Natural killer cell (primary cell): ENCODE measurements at regions not wholly inside any gene's neighbourhood (a gene's known extent, or its start where the extent isn't known, plus 50 kb on each side); places are given as distances from the start of the nearest gene placed in this dataset.
A peak's percentile ranks its signal among the peaks of the same experiment; 100 is the strongest.

ENCODE experiments used
- ATAC-seq, 3 donors: fragments of 150-1000 bp in 2 of 3; fragments of 200-7000 bp in 1 of 3; cut with Tn5 transposase; 1 replicate in 1 of 3; 2 replicates in 2 of 3; pipeline ENCODE4 v1.10.0; 2021; ENCODE audit warnings: mild to moderate bottlenecking in 2 of 3, moderate library complexity in 2 of 3
- DNase-seq, 2 donors: peaks; one replicate each; pipeline versions ENCODE4 v3.0.0 to v3.0.0-alpha.2; 2013 to 2021; ENCODE audit warnings: mixed read lengths in 1 of 2
- H3K27ac ChIP-seq: one replicate; pipeline ENCODE4 v1.5.1; 2013; ENCODE audit warnings: mild to moderate bottlenecking, low read length
- H3K27me3 ChIP-seq: one replicate; pipeline ENCODE4 v1.6.1; 2013; ENCODE audit warnings: low read length; ENCODE audit not compliant: control insufficient read depth, insufficient read depth
- H3K36me3 ChIP-seq: one replicate; pipeline ENCODE4 v1.6.1; 2013; ENCODE audit warnings: low read length; ENCODE audit not compliant: control insufficient read depth, insufficient read depth
- H3K4me1 ChIP-seq: one replicate; pipeline ENCODE4 v1.6.1; 2013; ENCODE audit warnings: low read length; ENCODE audit not compliant: control insufficient read depth, insufficient read depth
- H3K4me3 ChIP-seq: one replicate; pipeline ENCODE4 v1.5.1; 2013; ENCODE audit warnings: low read length
- H3K9me3 ChIP-seq: one replicate; pipeline ENCODE4 v1.6.1; 2013; ENCODE audit warnings: low read length; ENCODE audit not compliant: control insufficient read depth, insufficient read depth
- H3K27ac Mint-ChIP-seq, 2 donors: one replicate each; pipeline ENCODE4 v1.8.0; 2022; ENCODE audit warnings: mild to moderate bottlenecking in 2 of 2, mixed read lengths in 2 of 2, moderate library complexity in 1 of 2
- H3K27me3 Mint-ChIP-seq, 2 donors: one replicate each; pipeline ENCODE4 v1.8.0; 2022; ENCODE audit warnings: low read depth in 2 of 2, mixed read lengths in 2 of 2
- H3K36me3 Mint-ChIP-seq: one replicate; pipeline ENCODE4 v1.8.0; 2022; ENCODE audit warnings: mixed read lengths
- H3K4me1 Mint-ChIP-seq, 2 donors: one replicate each; pipeline ENCODE4 v1.8.0; 2022; ENCODE audit warnings: mixed read lengths in 2 of 2
- H3K4me3 Mint-ChIP-seq: one replicate; pipeline ENCODE4 v1.8.0; 2022; ENCODE audit warnings: mild to moderate bottlenecking, moderate library complexity, mixed read lengths
- H3K9me3 Mint-ChIP-seq, 2 donors: one replicate each; pipeline ENCODE4 v1.8.0; 2022; ENCODE audit warnings: mixed read lengths in 2 of 2
- CTCF ChIP-seq: fragments of 200-600 bp; IDR thresholded peaks from one replicate; pipeline ENCODE4 v1.8.0; 2022; ENCODE audit warnings: antibody characterized with exemption
- WGBS: methylation state at CpG from one replicate; pipeline ENCODE4 v1.1.7; 2013; ENCODE audit warnings: missing lambda C conversion rate; ENCODE audit not compliant: insufficient coverage; 5-methylcytosine and 5-hydroxymethylcytosine counted together
- intact Hi-C: fragments of 100-400 bp; cut with micrococcal nuclease; formaldehyde crosslinking; loops from one replicate; pipeline ENCODE4 v1.14.2; 2022

GRCh38 chr2:469514-469913, 181.6 kb upstream of the ALKAL2 start:
- 97% methylated on average over 16 of the region's 16 CpGs for WGBS
- Mint-ChIP-seq H3K27me3 (peaks cover 33 to 55% of the 10 kb centered on the region in 2 donors), H3K27ac (no peak overlapping the region), H3K36me3 (peaks cover 12% of the 10 kb centered on the region), H3K9me3 (peaks cover 2 to 10% of the 10 kb centered on the region in 2 donors), H3K4me1 (peaks cover 11 to 19% of the 10 kb centered on the region in 2 donors), H3K4me3 (no peak overlapping the region)
- no peaks in the 10 kb centered on the region for H3K36me3 ChIP-seq
- no peak for ATAC-seq
- DNase-seq: no peak
- H3K27me3 ChIP-seq: peaks cover 21% of the 10 kb centered on the region
- H3K4me3 ChIP-seq: no peak overlapping the region
- no peak for TF ChIP-seq CTCF
- H3K4me1 ChIP-seq: peaks cover 13% of the 10 kb centered on the region
- H3K27ac ChIP-seq: no peak overlapping the region
- intact Hi-C loops: no loop called here
- peaks cover 4% of the 10 kb centered on the region for H3K9me3 ChIP-seq

GRCh38 chr2:468648-469336, 180.9 kb upstream of the ALKAL2 start:
- no peak overlapping the region for H3K4me3 ChIP-seq
- H3K27me3 ChIP-seq: peaks cover 21% of the 10 kb centered on the region
- peaks cover 37 to 59% of the 10 kb centered on the region in 2 donors for H3K27me3 Mint-ChIP-seq

GRCh38 chr2:467892-468647, 180.2 kb upstream of the ALKAL2 start:
- 5% methylated on average over 69 of the region's 69 CpGs for WGBS
- peaks cover 37 to 59% of the 10 kb centered on the region in 2 donors for H3K27me3 Mint-ChIP-seq
- intact Hi-C loops: no loop called here
- H3K4me1 ChIP-seq: peaks cover 10% of the 10 kb centered on the region
- peaks cover 21% of the 10 kb centered on the region for H3K27me3 ChIP-seq
- H3K4me3 ChIP-seq: no peak overlapping the region
- no peaks in the 10 kb centered on the region for H3K9me3 ChIP-seq
- no peak for TF ChIP-seq CTCF
- no peak for ATAC-seq
- peaks cover 2 to 5% of the 10 kb centered on the region in 2 donors for H3K9me3 Mint-ChIP-seq
- peak overlapping the region; percentile 58 for H3K4me3 Mint-ChIP-seq
- no peak for DNase-seq
- no peak overlapping the region for H3K27ac Mint-ChIP-seq
- H3K4me1 Mint-ChIP-seq: peaks cover 6 to 9% of the 10 kb centered on the region in 2 donors
- no peaks in the 10 kb centered on the region for H3K36me3 ChIP-seq
- H3K27ac ChIP-seq: no peak overlapping the region
- peaks cover 7% of the 10 kb centered on the region for H3K36me3 Mint-ChIP-seq

More at GRCh38 chr2:468648-469336, 180.9 kb upstream of the ALKAL2 start:
- Mint-ChIP-seq H3K36me3 (peaks cover 12% of the 10 kb centered on the region), H3K9me3 (peaks cover 2 to 10% of the 10 kb centered on the region in 2 donors), H3K4me1 (peaks cover 6 to 12% of the 10 kb centered on the region in 2 donors), H3K27ac (no peak overlapping the region), H3K4me3 (no peak overlapping the region)
- Histone ChIP-seq H3K4me1 (peaks cover 11% of the 10 kb centered on the region), H3K36me3 (no peaks in the 10 kb centered on the region), H3K27ac (no peak overlapping the region), H3K9me3 (peaks cover 2% of the 10 kb centered on the region)
- intact Hi-C loops: no loop called here
- DNase-seq: no peak
- WGBS: 43% methylated on average over 27 of the region's 29 CpGs
- TF ChIP-seq CTCF: no peak
- no peak for ATAC-seq
